ENCODE measurements at regions not wholly inside any gene's neighbourhood (a gene's known extent, or its start where the extent isn't known, plus 50 kb on each side); places are given as distances from the start of the nearest gene placed in this dataset.
"Not testable (repeated sequence)": the region's sequence is repeated elsewhere in the genome, so short reads cannot be mapped to it uniquely, and the experiment has no call there.

GRCh38 chr12:89833337-89834252 is 125.0 kb upstream of the ATP2B1 start:
- DNase-seq = no peak

- DNase-seq = no peak
Measured at GRCh38 chr12:89832336-89832735, 123.7 kb upstream of the ATP2B1 start.

GRCh38 chr12:89831310-89832095 is 122.9 kb upstream of the ATP2B1 start:
- DNase-seq = no peak

GRCh38 chr12:89829434-89829975 is 120.9 kb upstream of the ATP2B1 start:
- no peak for DNase-seq

- no peak for DNase-seq
Measured at GRCh38 chr12:89828575-89828974, 119.9 kb upstream of the ATP2B1 start.

- no peak for DNase-seq
Measured at GRCh38 chr12:89827592-89827991, 119.0 kb upstream of the ATP2B1 start.

- DNase-seq = no peak
Measured at GRCh38 chr12:89826468-89826867, 117.8 kb upstream of the ATP2B1 start.

- no peak for DNase-seq
Measured at GRCh38 chr12:89825591-89826449, 117.2 kb upstream of the ATP2B1 start.

GRCh38 chr12:89824822-89825221 is 116.2 kb upstream of the ATP2B1 start:
- no peak for DNase-seq

GRCh38 chr12:89822992-89823391 is 114.4 kb upstream of the ATP2B1 start:
- DNase-seq = not testable (repeated sequence)

GRCh38 chr12:89821896-89822295 is 113.3 kb upstream of the ATP2B1 start:
- no peak for DNase-seq

GRCh38 chr12:89817501-89818226 is 109.0 kb upstream of the ATP2B1 start:
- DNase-seq = no peak

- no peak for DNase-seq
Measured at GRCh38 chr12:89815225-89815624, 106.6 kb upstream of the ATP2B1 start.

GRCh38 chr12:89803412-89803811 is 94.8 kb upstream of the ATP2B1 start:
- no peak for DNase-seq

- no peak for DNase-seq
Measured at GRCh38 chr12:89801284-89801683, 92.6 kb upstream of the ATP2B1 start.

- no peak for DNase-seq
Measured at GRCh38 chr12:89800435-89800834, 91.8 kb upstream of the ATP2B1 start.

GRCh38 chr12:89799316-89799715 is 90.7 kb upstream of the ATP2B1 start:
- DNase-seq = no peak

GRCh38 chr12:89797436-89797835 is 88.8 kb upstream of the ATP2B1 start:
- DNase-seq = no peak

- no peak for DNase-seq
Measured at GRCh38 chr12:89796798-89797382, 88.3 kb upstream of the ATP2B1 start.

- DNase-seq = no peak
Measured at GRCh38 chr12:89793946-89794345, 85.3 kb upstream of the ATP2B1 start.

- DNase-seq = no peak
Measured at GRCh38 chr12:89791286-89791685, 82.6 kb upstream of the ATP2B1 start.

GRCh38 chr12:89789862-89790261 is 81.2 kb upstream of the ATP2B1 start:
- DNase-seq = no peak

All from activated CD8-positive, alpha-beta memory T cell treated with anti-CD3 and anti-CD28 coated beads for 24 hours (primary cell).